Epidermal melanocyte (primary cell): ENCODE measurements at regions not wholly inside any gene's neighbourhood (a gene's known extent, or its start where the extent isn't known, plus 50 kb on each side); places are given as distances from the start of the nearest gene placed in this dataset.

Source experiments
- DNase-seq: peaks from one replicate; pipeline ENCODE4 v3.0.0; 2011; ENCODE audit warnings: low spot score; ENCODE audit not compliant: insufficient read length

GRCh38 chr3:43894176-43895049, 203.7 kb downstream of the ABHD5 start:
- peak; percentile 30 for DNase-seq

GRCh38 chr3:43895573-43895972, 204.8 kb downstream of the ABHD5 start:
- DNase-seq = no peak

GRCh38 chr3:43902415-43902814, 211.7 kb downstream of the ABHD5 start:
- no peak for DNase-seq

- no peak for DNase-seq
Observed at GRCh38 chr3:43905157-43905556, 214.4 kb downstream of the ABHD5 start.

DNA sequence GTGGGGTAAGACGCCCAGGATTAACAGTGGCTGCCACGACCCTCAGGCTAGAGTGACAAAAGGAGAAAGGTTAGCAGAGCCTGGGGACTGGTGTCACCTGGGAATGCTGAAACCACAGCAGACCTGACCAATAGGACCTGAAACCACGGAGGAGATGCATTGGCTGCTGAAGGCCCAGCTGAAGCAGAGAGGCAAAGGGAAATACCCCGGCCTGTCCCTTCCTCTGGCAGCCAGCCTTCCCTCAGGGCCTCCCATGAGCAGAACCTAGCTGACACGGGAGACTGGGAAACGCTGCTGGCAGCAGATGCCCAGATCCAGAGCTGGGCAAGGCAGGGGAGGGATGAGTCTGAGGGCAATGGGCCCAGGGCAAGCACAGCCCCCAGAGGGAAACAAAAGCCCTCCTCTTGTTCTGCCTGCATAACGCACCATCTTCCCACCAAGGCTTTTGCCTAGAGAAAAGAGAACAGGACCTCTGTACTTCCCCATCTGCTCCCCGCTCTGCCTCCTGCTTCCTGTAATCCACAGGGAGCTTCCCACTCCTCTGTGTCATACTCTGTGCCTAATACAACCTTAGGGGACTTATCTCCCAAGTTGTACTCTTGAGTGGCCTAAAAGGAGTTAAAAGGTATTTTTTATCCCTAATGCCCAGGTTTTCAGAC, 216.2 kb downstream of the ABHD5 start:
- no peak for DNase-seq

DNA sequence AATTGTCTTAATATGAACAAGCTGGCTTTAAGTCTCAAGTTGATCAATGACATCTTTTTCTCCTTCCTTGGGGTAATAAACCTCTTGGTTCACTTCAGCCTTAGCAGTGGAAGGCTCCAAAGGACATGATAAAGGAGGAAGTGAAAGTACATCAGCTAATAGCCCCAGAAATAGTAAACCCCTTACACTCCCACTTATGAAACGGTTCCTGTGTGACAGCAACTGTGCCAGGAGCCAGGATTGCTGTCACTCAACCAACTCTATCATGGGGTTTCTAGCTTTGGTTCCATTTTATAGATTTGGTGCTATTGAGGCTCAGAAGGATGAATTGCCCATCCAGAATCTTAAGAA, 216.7 kb downstream of the ABHD5 start:
- DNase-seq = no peak

DNA sequence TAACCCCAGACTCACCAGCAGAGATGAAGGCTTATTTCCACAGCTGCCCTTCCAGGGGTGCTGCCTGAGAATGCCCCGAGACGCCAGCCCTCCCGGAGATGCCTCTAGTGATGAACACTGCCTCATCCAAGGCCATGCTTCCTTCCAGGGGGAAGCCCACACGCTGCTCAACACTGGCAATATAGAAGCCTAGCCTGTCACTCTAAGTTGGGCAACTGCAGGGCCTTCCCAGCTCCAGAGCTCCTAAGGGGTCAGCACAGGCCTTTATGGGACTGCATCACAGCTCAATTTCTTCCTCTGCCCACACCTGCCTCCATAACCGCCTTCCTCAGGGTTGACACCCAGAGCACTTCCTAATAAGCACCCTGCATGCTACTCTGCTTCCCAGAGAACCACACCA, 217.7 kb downstream of the ABHD5 start:
- no peak for DNase-seq

DNA sequence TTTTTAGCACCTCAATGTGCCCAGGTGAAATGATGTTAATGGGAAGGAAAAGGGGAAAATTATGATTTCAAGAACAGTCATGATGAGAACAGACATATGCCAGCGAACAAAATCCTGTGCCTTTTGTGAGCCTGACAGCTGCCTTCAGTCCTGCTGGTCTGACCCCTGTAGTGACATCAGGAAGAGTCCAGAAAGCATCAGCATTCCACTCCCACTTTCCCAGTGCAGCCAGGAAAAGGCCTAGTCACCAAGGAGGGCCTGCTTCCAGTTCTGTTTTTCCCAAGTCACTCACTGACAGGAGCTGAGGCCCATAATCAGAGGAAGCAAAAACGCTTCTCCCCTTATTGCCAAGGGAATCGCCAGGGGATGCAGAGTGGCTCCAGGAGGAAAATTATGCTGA, 218.4 kb downstream of the ABHD5 start:
- no peak for DNase-seq

- DNase-seq = no peak
Observed at GRCh38 chr3:43910750-43911149, 220.0 kb downstream of the ABHD5 start.

GRCh38 chr3:43913036-43913948, 222.6 kb downstream of the ABHD5 start:
- no peak for DNase-seq

- DNase-seq = no peak
Observed at GRCh38 chr3:43914269-43914668, 223.5 kb downstream of the ABHD5 start.

DNA sequence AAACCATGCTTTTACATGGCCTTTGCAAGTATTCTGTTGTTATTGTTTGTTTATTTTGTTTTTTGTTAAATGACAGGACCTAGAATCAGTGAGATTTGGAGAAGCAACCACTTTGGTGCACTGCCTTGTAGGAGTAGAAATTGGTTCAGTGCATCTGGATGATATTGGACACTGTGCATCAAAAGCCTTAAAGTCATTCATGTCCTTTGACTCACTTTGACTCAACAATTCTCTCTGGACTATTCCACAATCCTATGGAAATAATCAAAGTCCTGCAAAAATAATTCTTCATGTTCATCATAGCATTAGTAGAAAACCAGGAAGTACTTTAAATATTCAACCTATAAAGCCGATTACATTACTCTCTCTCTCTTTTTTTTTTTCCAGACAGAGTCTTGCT, 224.8 kb downstream of the ABHD5 start:
- no peak for DNase-seq

DNA sequence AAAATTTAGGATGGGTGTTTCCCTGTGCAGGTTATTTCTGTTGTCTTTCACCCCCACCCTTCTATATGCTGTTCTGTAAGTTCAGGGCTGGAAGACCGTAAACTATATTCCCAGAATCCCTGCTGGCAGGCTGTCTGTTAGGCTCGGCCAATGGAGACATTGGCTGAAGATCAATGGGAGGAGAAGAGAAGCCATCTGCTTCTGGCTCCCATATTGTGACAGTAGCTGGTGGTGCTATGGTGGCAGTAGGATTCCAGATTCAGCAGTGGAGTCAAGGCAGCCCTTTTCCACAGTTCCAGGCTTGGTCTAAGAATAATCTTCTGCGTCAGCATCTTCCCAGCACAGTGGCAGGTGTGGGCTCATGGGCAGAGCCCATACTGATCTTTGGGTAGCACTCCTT, 226.6 kb downstream of the ABHD5 start:
- DNase-seq = no peak

DNA sequence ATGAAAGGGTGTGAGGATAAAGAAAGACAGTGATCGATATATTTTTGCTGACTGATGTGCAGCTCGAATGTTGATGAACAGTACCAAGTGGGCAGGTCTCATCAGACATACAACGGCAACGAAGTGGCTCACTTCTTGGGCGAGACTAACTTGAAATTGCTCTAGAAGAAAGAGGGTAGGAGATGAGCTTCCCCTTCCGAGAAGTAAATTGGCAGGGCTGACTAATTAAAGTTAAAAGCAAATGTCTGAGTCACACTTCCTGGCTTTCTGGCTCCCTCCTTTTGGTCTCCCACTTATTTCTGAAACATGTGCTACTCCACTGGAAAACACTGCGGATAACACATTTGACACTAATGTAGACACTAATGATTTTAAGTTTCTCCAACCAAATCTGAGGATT, 228.3 kb downstream of the ABHD5 start:
- no peak for DNase-seq

- DNase-seq = no peak
Observed at GRCh38 chr3:43921056-43921648, 230.4 kb downstream of the ABHD5 start.

- no peak for DNase-seq
Observed at GRCh38 chr3:43922374-43922773, 231.6 kb downstream of the ABHD5 start.

GRCh38 chr3:43923104-43923882, 232.6 kb downstream of the ABHD5 start:
- DNase-seq = no peak

GRCh38 chr3:43926055-43926454, 235.3 kb downstream of the ABHD5 start:
- DNase-seq = no peak

DNA sequence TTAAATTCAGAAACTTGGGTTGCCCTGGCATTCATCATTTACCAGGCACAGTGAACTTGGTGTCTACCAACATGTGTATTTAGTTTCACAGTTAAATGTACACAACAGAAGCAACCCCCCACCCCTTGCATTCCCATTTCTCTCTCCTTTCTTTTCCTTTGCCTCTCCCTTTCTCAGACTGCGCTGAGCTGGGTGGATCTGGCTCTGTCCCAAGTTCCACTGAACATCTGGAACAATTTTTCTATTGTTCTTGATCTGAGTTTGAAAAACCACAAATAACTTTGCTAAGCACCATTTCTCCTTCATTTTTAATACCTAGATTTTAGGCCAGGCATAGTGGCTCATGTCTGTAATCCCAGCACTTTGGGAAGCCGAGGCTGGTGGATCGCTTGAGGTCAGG, 242.2 kb downstream of the ABHD5 start:
- peak; percentile 67 for DNase-seq

GRCh38 chr3:43948013-43948412, 257.3 kb downstream of the ABHD5 start:
- DNase-seq = no peak

DNA sequence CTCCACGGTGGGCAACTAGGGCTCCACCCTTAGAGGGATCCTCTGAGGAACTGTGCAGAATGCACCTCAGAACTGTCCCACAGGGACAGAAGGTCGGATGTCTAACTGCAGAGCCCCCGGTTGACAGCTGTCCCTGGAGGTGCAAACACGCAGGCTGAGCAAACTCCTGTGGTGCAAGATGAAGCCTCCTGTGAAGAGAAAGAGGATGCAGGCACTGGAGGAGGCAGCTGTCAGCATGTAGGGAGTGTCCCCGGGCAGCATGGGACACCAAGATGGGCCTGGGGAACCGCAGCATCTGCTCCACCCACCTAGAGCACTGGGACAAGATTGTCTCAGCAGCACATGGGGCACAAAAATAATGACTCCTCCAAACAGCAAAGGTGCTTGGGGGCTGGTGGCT, 258.9 kb downstream of the ABHD5 start:
- no peak for DNase-seq
